Right lobe of liver (tissue), 6 donors: ENCODE measurements at regions not wholly inside any gene's neighbourhood (a gene's known extent, or its start where the extent isn't known, plus 50 kb on each side); places are given as distances from the start of the nearest gene placed in this dataset.

ENCODE experiments used
- ATAC-seq, 4 donors: fragments of 200-7000 bp; cut with Tn5 transposase; one replicate each; pipeline ENCODE4 v1.9.1; 2020; ENCODE audit warnings: mild to moderate bottlenecking in 4 of 4, moderate library complexity in 4 of 4
- DNase-seq, 3 donors: peaks; one replicate each; pipeline ENCODE4 v3.0.0-alpha.2; 2020
- H3K27ac ChIP-seq, 3 donors: fragments of 200-600 bp; one replicate each; pipeline ENCODE4 v1.8.0; 2022
- H3K27me3 ChIP-seq, 2 donors: fragments of 200-600 bp; one replicate each; pipeline ENCODE4 v1.8.0; 2022
- H3K36me3 ChIP-seq, 4 donors: fragments of 200-600 bp; sonication (generic) in 1 of 4; one replicate each; pipeline versions ENCODE4 v1.5.1 to v1.8.0; 2017 to 2022; ENCODE audit warnings: control low read depth in 1 of 4
- H3K4me1 ChIP-seq, 4 donors: fragments of 200-600 bp; sonication (generic) in 1 of 4; one replicate each; pipeline versions ENCODE4 v1.5.1 to v1.8.0; 2017 to 2022; ENCODE audit warnings: control low read depth in 1 of 4
- H3K4me3 ChIP-seq, 3 donors: fragments of 200-600 bp; one replicate each; pipeline ENCODE4 v1.8.0; 2022
- H3K9me3 ChIP-seq, 4 donors: fragments of 200-600 bp; sonication (generic) in 1 of 4; one replicate each; pipeline versions ENCODE4 v1.5.1 to v1.8.0; 2017 to 2022; ENCODE audit warnings: control low read depth in 1 of 4
- CTCF ChIP-seq, 4 donors: fragments of 200-600 bp in 3 of 4; fragments of 450-650 bp in 1 of 4; IDR thresholded peaks; one replicate each; pipeline versions ENCODE4 v1.5.1 to v1.8.0; 2016 to 2022; ENCODE audit warnings: antibody characterized with exemption in 4 of 4, mild to moderate bottlenecking in 2 of 4
- POLR2A ChIP-seq: fragments of 450-650 bp; IDR thresholded peaks from one replicate; pipeline ENCODE4 v1.6.1; 2017; ENCODE audit warnings: antibody characterized with exemption, mild to moderate bottlenecking
- WGBS: methylation state at CpG from one replicate; pipeline ENCODE4 v1.1.6; 2018; ENCODE audit warnings: low coverage, low lambda C conversion rate; ENCODE audit not compliant: insufficient coverage; ENCODE audit errors: missing lambda C conversion rate; 5-methylcytosine and 5-hydroxymethylcytosine counted together
- intact Hi-C, 2 donors: fragments of 100-400 bp; cut with DNase I; formaldehyde crosslinking; loops; one replicate each; pipeline versions ENCODE4 v1.11.2 to v1.14.1; 2022
- donor health status: DM: no; HTN: yes; CAD: no.
- donor health status: DM: no; HTN: no; CAD: no.
- donor health status: DM: no; HTN: no; CAD: no.
- donor health status: DM: no; HTN: yes; CAD: no.
- donor health status: DM: no; HTN: yes; CAD: no.

GRCh38 chr9:99607842-99608448, 213.7 kb upstream of the NR4A3 start:
- ATAC-seq (peak in 1 of 4 donors; percentile 39), DNase-seq (no peak)
- Histone ChIP-seq H3K4me3 (no peak overlapping the region), H3K27me3 (no peaks in the 10 kb centered on the region), H3K9me3 (no peaks in the 10 kb centered on the region), H3K4me1 (no peaks in the 10 kb centered on the region), H3K36me3 (no peaks in the 10 kb centered on the region), H3K27ac (no peak overlapping the region)
- no peak for TF ChIP-seq POLR2A
- TF ChIP-seq CTCF (IDR thresholded peaks at IDR 0.05) = no peak
- intact Hi-C loops = no loop called here
- 67% methylated on average over 1 of the region's 1 CpG for WGBS

GRCh38 chr9:99614341-99614740, 207.3 kb upstream of the NR4A3 start:
- no peaks in the 10 kb centered on the region for H3K4me1 ChIP-seq
- no peak for ATAC-seq
- H3K36me3 ChIP-seq = no peaks in the 10 kb centered on the region
- H3K9me3 ChIP-seq = no peaks in the 10 kb centered on the region
- 88% methylated on average over 5 of the region's 5 CpGs for WGBS
- DNase-seq = no peak
- H3K4me3 ChIP-seq = no peak overlapping the region
- intact Hi-C loops = no loop called here
- no peak overlapping the region for H3K27ac ChIP-seq
- TF ChIP-seq CTCF (IDR thresholded peaks at IDR 0.05) (no peak), POLR2A (no peak)
- no peaks in the 10 kb centered on the region for H3K27me3 ChIP-seq

GRCh38 chr9:99621040-99621439, 200.6 kb upstream of the NR4A3 start:
- Histone ChIP-seq H3K4me3 (no peak overlapping the region), H3K27me3 (no peaks in the 10 kb centered on the region), H3K9me3 (no peaks in the 10 kb centered on the region), H3K4me1 (no peaks in the 10 kb centered on the region), H3K36me3 (no peaks in the 10 kb centered on the region), H3K27ac (no peak overlapping the region)
- no peak for TF ChIP-seq POLR2A
- TF ChIP-seq CTCF (IDR thresholded peaks at IDR 0.05) = no peak
- intact Hi-C loops = no loop called here
- ATAC-seq = no peak
- no peak for DNase-seq
- 50% methylated on average over 1 of the region's 1 CpG for WGBS

GRCh38 chr9:99622679-99623078, 199.0 kb upstream of the NR4A3 start:
- WGBS = no CpG with 5 or more reads among the region's 8 CpGs
- intact Hi-C loops = no loop called here
- no peak for ATAC-seq

More at GRCh38 chr9:99622679-99623078, 199.0 kb upstream of the NR4A3 start:
- H3K36me3 ChIP-seq = no peaks in the 10 kb centered on the region
- H3K27ac ChIP-seq = no peak overlapping the region
- no peaks in the 10 kb centered on the region for H3K27me3 ChIP-seq
- H3K4me1 ChIP-seq = no peaks in the 10 kb centered on the region
- H3K9me3 ChIP-seq = no peaks in the 10 kb centered on the region
- DNase-seq = no peak
- TF ChIP-seq POLR2A = no peak
- TF ChIP-seq CTCF (IDR thresholded peaks at IDR 0.05) = no peak
- no peak overlapping the region for H3K4me3 ChIP-seq
